ENCODE measurements at regions not wholly inside any gene's neighbourhood (a gene's known extent, or its start where the extent isn't known, plus 50 kb on each side); places are given as distances from the start of the nearest gene placed in this dataset.

GRCh38 chr11:22976146-22976545 lies 115.9 kb upstream of the CCDC179 start:
- Histone ChIP-seq H3K27ac (ENCODE audit: low read depth, low read length) (no peak overlapping the region), H3K9ac (ENCODE audit: low read depth, low read length) (no peak overlapping the region)
- 94% methylated on average over 3 of the region's 3 CpGs for WGBS

DNA sequence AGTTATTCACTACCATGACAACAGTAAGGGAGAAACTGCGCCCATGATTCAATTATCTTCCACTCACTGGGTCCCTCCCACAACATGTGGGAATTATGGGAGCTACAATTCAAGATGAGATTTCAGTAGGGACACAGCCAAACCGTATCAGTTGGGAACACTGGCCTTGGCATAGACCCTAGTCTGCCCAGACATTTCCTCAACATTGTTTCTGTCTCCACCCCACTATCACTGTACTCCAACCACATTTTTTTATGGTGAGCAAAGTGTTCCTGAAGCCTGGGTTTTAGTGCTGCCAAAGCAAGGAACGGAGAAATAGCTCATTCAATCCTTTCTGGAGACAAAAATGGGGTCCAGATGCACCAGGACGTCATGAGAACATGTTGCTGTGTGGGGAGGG lies 122.6 kb upstream of the CCDC179 start:
- H3K27ac ChIP-seq (ENCODE audit: low read depth, low read length), result no peak overlapping the region
- no peaks in the 10 kb centered on the region for H3K27me3 ChIP-seq (ENCODE audit: insufficient read depth, low read length)
- H3K4me3 ChIP-seq (ENCODE audit: low read length), result no peak overlapping the region
- H3K9me3 ChIP-seq (ENCODE audit: insufficient read depth, low read depth, low read length), result peaks cover 10% of the 10 kb centered on the region
- WGBS, result 90% methylated on average over 4 of the region's 4 CpGs
- H3K4me1 ChIP-seq (ENCODE audit: insufficient read depth, low read length), result no peaks in the 10 kb centered on the region
- no peaks in the 10 kb centered on the region for H3K36me3 ChIP-seq (ENCODE audit: insufficient read depth, low read length)
- no peak overlapping the region for H3K9ac ChIP-seq (ENCODE audit: low read depth, low read length)

More at GRCh38 chr11:22976146-22976545, 115.9 kb upstream of the CCDC179 start:
- Histone ChIP-seq H3K9me3 (ENCODE audit: insufficient read depth, low read depth, low read length) (peaks cover 3% of the 10 kb centered on the region; the same call in 1 of the 2 replicates), H3K4me1 (ENCODE audit: insufficient read depth, low read length) (no peaks in the 10 kb centered on the region), H3K27me3 (ENCODE audit: insufficient read depth, low read length) (no peaks in the 10 kb centered on the region), H3K36me3 (ENCODE audit: insufficient read depth, low read length) (no peaks in the 10 kb centered on the region), H3K4me3 (ENCODE audit: low read length) (no peak overlapping the region)

- Histone ChIP-seq H3K27me3 (ENCODE audit: insufficient read depth, low read length) (no peaks in the 10 kb centered on the region), H3K4me1 (ENCODE audit: insufficient read depth, low read length) (no peaks in the 10 kb centered on the region), H3K9me3 (ENCODE audit: insufficient read depth, low read depth, low read length) (peaks cover 19% of the 10 kb centered on the region), H3K4me3 (ENCODE audit: low read length) (no peak overlapping the region), H3K36me3 (ENCODE audit: insufficient read depth, low read length) (no peaks in the 10 kb centered on the region), H3K9ac (ENCODE audit: low read depth, low read length) (no peak overlapping the region), H3K27ac (ENCODE audit: low read depth, low read length) (no peak overlapping the region)
- 86% methylated on average over 1 of the region's 2 CpGs for whole genome bisulfite sequencing
Measured at GRCh38 chr11:22984045-22984444, 123.8 kb upstream of the CCDC179 start.

DNA sequence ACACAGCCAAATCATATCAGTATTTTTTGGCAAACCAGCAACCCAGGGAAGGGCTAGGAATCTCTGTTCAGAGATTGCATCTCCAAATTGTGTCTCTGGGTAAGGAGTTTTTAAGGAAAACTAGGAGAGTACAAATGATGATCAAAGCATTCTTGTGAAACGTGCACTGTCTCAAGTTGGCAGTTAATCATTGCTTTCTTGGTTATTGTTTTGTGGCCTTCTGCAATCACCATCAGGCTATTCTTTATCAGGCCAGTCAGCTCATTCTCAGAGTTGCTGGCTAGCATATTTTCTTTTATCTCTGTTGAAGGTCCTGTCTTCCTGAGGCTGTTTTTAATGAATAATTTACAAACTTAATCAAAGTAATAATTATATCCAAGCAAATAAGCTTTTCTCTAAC lies 129.1 kb upstream of the CCDC179 start:
- peaks cover 8% of the 10 kb centered on the region for H3K4me1 ChIP-seq (ENCODE audit: insufficient read depth, low read length)
- 0 out of 2 replicates have a peak, but pooled peaks cover 2% of the 10 kb centered on the region for H3K36me3 ChIP-seq (ENCODE audit: insufficient read depth, low read length)
- H3K4me3 ChIP-seq (ENCODE audit: low read length), result no peak overlapping the region
- WGBS, result 79% methylated on average over 1 of the region's 1 CpG
- H3K27ac ChIP-seq (ENCODE audit: low read depth, low read length), result no peak overlapping the region
- H3K27me3 ChIP-seq (ENCODE audit: insufficient read depth, low read length), result no peaks in the 10 kb centered on the region; the same call in 1 of the 2 replicates
- H3K9me3 ChIP-seq (ENCODE audit: insufficient read depth, low read depth, low read length), result peaks cover 54% of the 10 kb centered on the region
- no peak overlapping the region for H3K9ac ChIP-seq (ENCODE audit: low read depth, low read length)

DNA sequence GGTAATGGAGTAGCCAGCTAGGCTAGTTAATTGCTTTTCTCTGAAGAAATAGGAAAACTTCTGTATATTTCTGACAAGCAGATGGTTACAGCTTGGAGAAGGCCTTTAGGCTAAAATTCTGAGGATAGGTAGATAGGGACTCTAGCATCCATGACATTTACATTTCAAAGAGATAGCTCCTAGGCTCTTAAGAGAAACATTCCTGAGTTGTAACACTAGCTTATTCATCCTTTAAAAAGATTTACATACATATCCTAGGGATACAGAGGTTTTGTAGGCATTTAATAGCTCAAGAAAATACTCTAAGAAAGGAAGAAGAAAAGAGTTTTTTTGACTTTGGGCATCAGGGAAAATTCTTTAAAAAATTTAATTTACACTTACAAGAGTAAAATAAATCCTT lies 130.9 kb upstream of the CCDC179 start:
- Histone ChIP-seq H3K9ac (ENCODE audit: low read depth, low read length) (no peak overlapping the region), H3K36me3 (ENCODE audit: insufficient read depth, low read length) (0 out of 2 replicates have a peak, but pooled peaks cover 2% of the 10 kb centered on the region), H3K27me3 (ENCODE audit: insufficient read depth, low read length) (no peaks in the 10 kb centered on the region; the same call in 1 of the 2 replicates), H3K4me3 (ENCODE audit: low read length) (no peak overlapping the region), H3K4me1 (ENCODE audit: insufficient read depth, low read length) (peaks cover 8% of the 10 kb centered on the region), H3K27ac (ENCODE audit: low read depth, low read length) (no peak overlapping the region), H3K9me3 (ENCODE audit: insufficient read depth, low read depth, low read length) (peaks cover 56% of the 10 kb centered on the region)

DNA sequence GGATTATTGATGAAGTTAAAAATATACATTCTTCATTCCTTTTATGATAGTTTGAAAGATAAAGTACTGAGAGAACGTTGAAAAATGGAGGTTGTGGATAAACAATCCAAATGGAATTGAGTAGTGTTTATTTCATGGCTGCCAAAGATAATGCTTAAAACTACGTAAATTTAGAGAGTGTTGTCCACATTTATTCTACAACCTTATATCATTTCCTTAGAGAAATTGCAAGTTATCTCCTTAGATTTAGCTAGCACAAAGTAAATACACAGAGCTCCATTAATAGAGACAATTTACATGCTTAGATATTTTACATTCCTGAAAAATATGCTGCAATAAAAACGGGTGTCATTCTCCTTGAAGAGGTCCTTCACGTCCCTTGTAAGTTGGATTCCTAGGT lies 146.5 kb upstream of the CCDC179 start:
- H3K9me3 ChIP-seq (ENCODE audit: insufficient read depth, low read depth, low read length), result peaks cover 12% of the 10 kb centered on the region; the same call in 1 of the 2 replicates
- H3K27ac ChIP-seq (ENCODE audit: low read depth, low read length), result no peak overlapping the region
- H3K4me3 ChIP-seq (ENCODE audit: low read length), result no peak overlapping the region
- no peaks in the 10 kb centered on the region for H3K27me3 ChIP-seq (ENCODE audit: insufficient read depth, low read length)
- no peak overlapping the region for H3K9ac ChIP-seq (ENCODE audit: low read depth, low read length)
- 88% methylated on average over 4 of the region's 4 CpGs for WGBS
- H3K4me1 ChIP-seq (ENCODE audit: insufficient read depth, low read length), result no peaks in the 10 kb centered on the region
- H3K36me3 ChIP-seq (ENCODE audit: insufficient read depth, low read length), result no peaks in the 10 kb centered on the region

DNA sequence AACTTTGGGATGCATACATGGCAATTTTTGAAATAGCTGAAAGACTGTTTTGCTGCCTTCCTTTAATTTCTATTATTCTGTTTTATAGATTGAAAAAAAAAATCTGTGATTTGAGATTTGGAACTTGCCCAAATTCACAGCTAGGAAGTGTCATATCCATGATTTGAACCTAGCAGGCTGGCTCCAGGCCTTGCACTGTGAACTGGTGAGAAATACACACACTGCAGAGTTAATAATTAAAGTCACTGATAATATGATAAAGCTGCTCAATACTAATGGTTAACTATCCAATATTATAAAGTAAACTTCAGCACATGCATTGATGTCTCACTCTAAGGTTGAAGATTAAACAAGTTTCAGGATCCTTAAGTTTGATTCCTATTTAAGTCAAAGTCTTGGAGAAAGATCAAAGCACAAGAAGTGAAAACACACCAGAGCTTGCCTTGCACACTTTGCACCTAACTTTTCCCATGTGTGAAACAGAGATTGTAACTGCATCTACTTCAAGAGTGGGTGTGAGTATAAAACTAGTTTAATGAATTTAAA lies 150.6 kb upstream of the CCDC179 start:
- Histone ChIP-seq H3K36me3 (ENCODE audit: insufficient read depth, low read length) (no peaks in the 10 kb centered on the region), H3K27me3 (ENCODE audit: insufficient read depth, low read length) (no peaks in the 10 kb centered on the region), H3K27ac (ENCODE audit: low read depth, low read length) (no peak overlapping the region), H3K9ac (ENCODE audit: low read depth, low read length) (no peak overlapping the region), H3K4me3 (ENCODE audit: low read length) (no peak overlapping the region), H3K9me3 (ENCODE audit: insufficient read depth, low read depth, low read length) (no peaks in the 10 kb centered on the region), H3K4me1 (ENCODE audit: insufficient read depth, low read length) (no peaks in the 10 kb centered on the region)

DNA sequence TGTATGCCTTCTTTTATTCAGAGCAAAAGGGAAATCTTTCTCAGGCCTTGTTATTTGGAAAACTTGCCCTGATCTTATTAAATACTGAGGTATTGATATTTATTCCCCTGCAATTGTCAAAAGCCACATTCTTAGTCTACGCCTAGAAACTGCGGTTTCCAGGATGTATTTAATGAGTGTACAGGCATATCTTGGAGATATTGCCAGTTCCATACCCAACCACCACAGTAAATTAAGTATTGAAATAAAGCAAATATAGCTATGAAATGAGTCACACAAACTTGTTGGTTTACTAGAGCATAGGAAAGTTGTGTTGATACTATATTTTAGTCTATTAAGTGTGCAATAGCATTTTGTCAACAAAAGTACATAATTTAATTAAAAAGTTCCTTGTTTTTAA lies 152.7 kb upstream of the CCDC179 start:
- no peak overlapping the region for H3K4me3 ChIP-seq (ENCODE audit: low read length)
- H3K27ac ChIP-seq (ENCODE audit: low read depth, low read length), result no peak overlapping the region
- no peaks in the 10 kb centered on the region for H3K27me3 ChIP-seq (ENCODE audit: insufficient read depth, low read length)
- H3K9me3 ChIP-seq (ENCODE audit: insufficient read depth, low read depth, low read length), result no peaks in the 10 kb centered on the region
- H3K36me3 ChIP-seq (ENCODE audit: insufficient read depth, low read length), result no peaks in the 10 kb centered on the region
- H3K4me1 ChIP-seq (ENCODE audit: insufficient read depth, low read length), result no peaks in the 10 kb centered on the region
- no peak overlapping the region for H3K9ac ChIP-seq (ENCODE audit: low read depth, low read length)
- no CpG with 5 or more reads among the region's 2 CpGs for WGBS

- no peaks in the 10 kb centered on the region for H3K27me3 ChIP-seq (ENCODE audit: insufficient read depth, low read length)
- WGBS, result 98% methylated on average over 5 of the region's 5 CpGs
- no peak overlapping the region for H3K9ac ChIP-seq (ENCODE audit: low read depth, low read length)
- no peaks in the 10 kb centered on the region for H3K36me3 ChIP-seq (ENCODE audit: insufficient read depth, low read length)
- H3K9me3 ChIP-seq (ENCODE audit: insufficient read depth, low read depth, low read length), result no peaks in the 10 kb centered on the region
- no peak overlapping the region for H3K4me3 ChIP-seq (ENCODE audit: low read length)
- no peaks in the 10 kb centered on the region for H3K4me1 ChIP-seq (ENCODE audit: insufficient read depth, low read length)
- no peak overlapping the region for H3K27ac ChIP-seq (ENCODE audit: low read depth, low read length)
Measured at GRCh38 chr11:23013509-23013908, 153.2 kb upstream of the CCDC179 start.

GRCh38 chr11:23021287-23021863 lies 161.1 kb upstream of the CCDC179 start:
- Histone ChIP-seq H3K36me3 (ENCODE audit: insufficient read depth, low read length) (no peaks in the 10 kb centered on the region), H3K9me3 (ENCODE audit: insufficient read depth, low read depth, low read length) (no peaks in the 10 kb centered on the region), H3K4me1 (ENCODE audit: insufficient read depth, low read length) (no peaks in the 10 kb centered on the region), H3K27ac (ENCODE audit: low read depth, low read length) (no peak overlapping the region), H3K27me3 (ENCODE audit: insufficient read depth, low read length) (no peaks in the 10 kb centered on the region), H3K4me3 (ENCODE audit: low read length) (no peak overlapping the region), H3K9ac (ENCODE audit: low read depth, low read length) (no peak overlapping the region)
- 52% methylated on average over 4 of the region's 4 CpGs for WGBS

- no peaks in the 10 kb centered on the region for H3K36me3 ChIP-seq (ENCODE audit: insufficient read depth, low read length)
- no peak overlapping the region for H3K9ac ChIP-seq (ENCODE audit: low read depth, low read length)
- no peaks in the 10 kb centered on the region for H3K27me3 ChIP-seq (ENCODE audit: insufficient read depth, low read length)
- 82% methylated on average over 3 of the region's 3 CpGs for WGBS
- H3K9me3 ChIP-seq (ENCODE audit: insufficient read depth, low read depth, low read length), result no peaks in the 10 kb centered on the region
- H3K4me1 ChIP-seq (ENCODE audit: insufficient read depth, low read length), result no peaks in the 10 kb centered on the region
- no peak overlapping the region for H3K27ac ChIP-seq (ENCODE audit: low read depth, low read length)
- no peak overlapping the region for H3K4me3 ChIP-seq (ENCODE audit: low read length)
Measured at GRCh38 chr11:23022854-23023253, 162.6 kb upstream of the CCDC179 start.

GRCh38 chr11:23023319-23023718 lies 163.0 kb upstream of the CCDC179 start:
- H3K27me3 ChIP-seq (ENCODE audit: insufficient read depth, low read length), result no peaks in the 10 kb centered on the region
- H3K27ac ChIP-seq (ENCODE audit: low read depth, low read length), result no peak overlapping the region
- 98% methylated on average over 2 of the region's 2 CpGs for WGBS
- no peak overlapping the region for H3K4me3 ChIP-seq (ENCODE audit: low read length)
- H3K4me1 ChIP-seq (ENCODE audit: insufficient read depth, low read length), result no peaks in the 10 kb centered on the region
- H3K9ac ChIP-seq (ENCODE audit: low read depth, low read length), result no peak overlapping the region
- no peaks in the 10 kb centered on the region for H3K9me3 ChIP-seq (ENCODE audit: insufficient read depth, low read depth, low read length)
- no peaks in the 10 kb centered on the region for H3K36me3 ChIP-seq (ENCODE audit: insufficient read depth, low read length)
